Mesendoderm (in vitro differentiated cells): ENCODE measurements at regions not wholly inside any gene's neighbourhood (a gene's known extent, or its start where the extent isn't known, plus 50 kb on each side); places are given as distances from the start of the nearest gene placed in this dataset.

Experiments
- DNase-seq: peaks from one replicate; pipeline ENCODE4 v3.0.0; 2013
- H2AK5ac ChIP-seq: 2 replicates; pipeline ENCODE4 v1.6.1; 2013; ENCODE audit warnings: low read length, inconsistent platforms
- H2BK120ac ChIP-seq: 2 replicates; pipeline ENCODE4 v1.6.1; 2013; ENCODE audit warnings: low read depth, mild to moderate bottlenecking, low read length, moderate library complexity, mixed read lengths
- H2BK15ac ChIP-seq: replicated peaks from 2 replicates; pipeline ENCODE4 v1.6.1; 2013; ENCODE audit warnings: low read depth, mild to moderate bottlenecking, moderate library complexity
- H2BK5ac ChIP-seq: 2 replicates; pipeline ENCODE4 v1.6.1; 2013; ENCODE audit warnings: low read length, inconsistent platforms
- H3K18ac ChIP-seq: 2 replicates; pipeline ENCODE4 v1.6.1; 2013; ENCODE audit warnings: mild to moderate bottlenecking, low read length, mixed read lengths
- H3K23ac ChIP-seq: one replicate; pipeline ENCODE4 v1.6.1; 2013; ENCODE audit warnings: low read length
- H3K27ac ChIP-seq: 2 replicates; pipeline ENCODE4 v1.5.1; 2013; ENCODE audit warnings: low read depth, mild to moderate bottlenecking, inconsistent platforms, low read length, moderate library complexity
- H3K27me3 ChIP-seq: 2 replicates; pipeline ENCODE4 v1.6.1; 2013; ENCODE audit warnings: low read length, control low read depth, mild to moderate bottlenecking, inconsistent platforms; ENCODE audit not compliant: insufficient read depth, poor library complexity
- H3K36me3 ChIP-seq: 2 replicates; pipeline ENCODE4 v1.6.1; 2013; ENCODE audit warnings: low read length, inconsistent platforms; ENCODE audit not compliant: control insufficient read depth, insufficient read depth
- H3K4ac ChIP-seq: one replicate; pipeline ENCODE4 v1.6.1; 2013; ENCODE audit warnings: low read depth, mild to moderate bottlenecking, low read length, moderate library complexity
- H3K4me1 ChIP-seq: 2 replicates; pipeline ENCODE4 v1.6.1; 2013; ENCODE audit warnings: low read depth, low read length, inconsistent platforms; ENCODE audit not compliant: control insufficient read depth
- H3K4me2 ChIP-seq: 2 replicates; pipeline ENCODE4 v1.6.1; 2013; ENCODE audit warnings: low read length
- H3K4me3 ChIP-seq: 2 replicates; pipeline ENCODE4 v1.5.1; 2013; ENCODE audit warnings: mild to moderate bottlenecking, low read length
- H3K56ac ChIP-seq: one replicate; pipeline ENCODE4 v1.6.1; 2013; ENCODE audit warnings: low read length
- H3K79me1 ChIP-seq: 2 replicates; pipeline ENCODE4 v1.6.1; 2013; ENCODE audit warnings: low read length, inconsistent platforms
- H3K79me2 ChIP-seq: 2 replicates; pipeline ENCODE4 v1.6.1; 2013; ENCODE audit warnings: mild to moderate bottlenecking, low read length; ENCODE audit not compliant: control insufficient read depth, insufficient read depth
- H3K9ac ChIP-seq: 2 replicates; pipeline ENCODE4 v1.6.1; 2013; ENCODE audit warnings: low read length, inconsistent platforms
- H4K5ac ChIP-seq: one replicate; pipeline ENCODE4 v1.6.1; 2013; ENCODE audit warnings: low read length
- H4K8ac ChIP-seq: one replicate; pipeline ENCODE4 v1.6.1; 2013; ENCODE audit warnings: low read depth, mild to moderate bottlenecking, control low read depth, low read length, moderate library complexity
- WGBS: extraction: QIAGEN DNeasy Blood & Tissue Kit; methylation state at CpG from one replicate; pipeline ENCODE4 v1.1.7; 2013; ENCODE audit warnings: low lambda C conversion rate, missing lambda C conversion rate; ENCODE audit not compliant: insufficient coverage; ENCODE audit errors: extremely low coverage; 5-methylcytosine and 5-hydroxymethylcytosine counted together

GRCh38 chr17:79368521-79368920, 242.3 kb downstream of the RBFOX3 start:
- Histone ChIP-seq H3K79me2 (no peaks in the 10 kb centered on the region), H3K56ac (no peak overlapping the region), H3K27ac (no peak overlapping the region), H4K8ac (no peak overlapping the region), H2BK15ac (no peak overlapping the region), H2BK5ac (no peak overlapping the region), H3K4me3 (no peak overlapping the region), H2AK5ac (no peak overlapping the region), H3K36me3 (no peaks in the 10 kb centered on the region), H3K4me2 (no peak overlapping the region), H4K5ac (no peak overlapping the region), H2BK120ac (no peak overlapping the region), H3K79me1 (no peaks in the 10 kb centered on the region), H3K18ac (no peak overlapping the region), H3K9ac (no peak overlapping the region), H3K23ac (no peak overlapping the region), H3K27me3 (no peaks in the 10 kb centered on the region), H3K4ac (no peak overlapping the region), H3K4me1 (no peaks in the 10 kb centered on the region)
- WGBS = no CpG with 5 or more reads among the region's 9 CpGs
- DNase-seq = no peak

- no peak overlapping the region for H3K18ac ChIP-seq
- no peak overlapping the region for H4K8ac ChIP-seq
- no peak overlapping the region for H3K27ac ChIP-seq
- H3K79me2 ChIP-seq = no peaks in the 10 kb centered on the region
- no peak overlapping the region for H3K9ac ChIP-seq
- DNase-seq = no peak
- no peak overlapping the region for H3K56ac ChIP-seq
- no peak overlapping the region for H3K23ac ChIP-seq
- H3K27me3 ChIP-seq = no peaks in the 10 kb centered on the region
- no peak overlapping the region for H3K4me2 ChIP-seq
- H3K79me1 ChIP-seq = no peaks in the 10 kb centered on the region
- 0% methylated on average over 1 of the region's 12 CpGs for WGBS
- H3K4ac ChIP-seq = no peak overlapping the region
- no peak overlapping the region for H2BK15ac ChIP-seq
- no peak overlapping the region for H2AK5ac ChIP-seq
- no peaks in the 10 kb centered on the region for H3K4me1 ChIP-seq
- no peak overlapping the region for H2BK5ac ChIP-seq
- no peak overlapping the region for H4K5ac ChIP-seq
- H3K36me3 ChIP-seq = no peaks in the 10 kb centered on the region
- H2BK120ac ChIP-seq = no peak overlapping the region
- no peak overlapping the region for H3K4me3 ChIP-seq
Measured at GRCh38 chr17:79366988-79367571, 243.8 kb downstream of the RBFOX3 start.

DNA sequence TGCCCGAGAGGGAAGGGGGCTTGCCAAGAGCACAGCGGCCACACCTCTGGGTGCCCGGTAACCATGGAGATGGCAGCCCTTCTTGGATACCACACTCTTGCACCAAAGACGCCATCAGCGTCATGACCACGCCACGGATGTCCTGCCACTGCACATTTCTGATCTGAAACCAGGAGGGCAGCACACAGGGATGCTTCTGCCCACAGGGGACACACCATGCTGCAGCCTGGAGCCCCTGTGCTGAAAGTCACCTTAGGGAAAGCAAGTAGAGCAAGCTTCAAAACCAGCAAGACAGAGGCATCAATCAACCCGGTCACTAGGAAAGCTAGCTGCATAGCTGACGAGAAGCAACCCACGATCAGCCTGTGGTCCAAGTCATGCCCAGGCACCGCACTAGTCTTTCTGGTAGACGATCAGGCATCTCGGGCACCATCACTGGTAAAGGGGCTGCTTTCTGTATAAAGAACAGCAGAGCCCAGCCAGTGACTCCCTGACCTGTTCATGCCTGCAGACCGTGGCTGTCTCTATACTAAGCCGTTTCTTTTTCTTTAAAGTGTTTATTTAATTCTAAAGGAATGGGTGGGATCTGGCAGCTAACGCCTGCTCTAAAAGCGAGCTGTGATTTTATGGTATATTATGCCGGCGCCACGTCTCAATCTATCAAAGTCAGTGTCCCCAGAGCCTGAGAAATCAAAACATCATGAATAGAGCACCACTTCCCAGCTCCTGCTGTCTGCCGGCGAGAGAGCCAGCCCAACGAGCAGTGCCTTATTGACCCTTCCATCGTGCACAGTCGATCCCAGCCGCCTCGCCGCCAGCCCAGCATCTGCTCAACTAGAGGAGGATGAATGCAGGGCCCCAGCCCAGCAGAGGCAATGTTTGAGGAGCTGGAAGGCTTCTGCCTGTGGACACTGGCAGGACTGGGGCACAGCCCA, 244.7 kb downstream of the RBFOX3 start:
- no CpG with 5 or more reads among the region's 28 CpGs for WGBS
- no peak overlapping the region for H3K27ac ChIP-seq
- H2BK120ac ChIP-seq = no peak overlapping the region
- H3K27me3 ChIP-seq = no peaks in the 10 kb centered on the region
- H3K4me1 ChIP-seq = no peaks in the 10 kb centered on the region
- no peak overlapping the region for H2BK15ac ChIP-seq
- no peaks in the 10 kb centered on the region for H3K79me2 ChIP-seq
- H3K18ac ChIP-seq = no peak overlapping the region
- no peak overlapping the region for H2BK5ac ChIP-seq
- no peak overlapping the region for H4K8ac ChIP-seq
- H4K5ac ChIP-seq = no peak overlapping the region
- H3K4me3 ChIP-seq = no peak overlapping the region
- H2AK5ac ChIP-seq = no peak overlapping the region
- no peak overlapping the region for H3K9ac ChIP-seq
- no peaks in the 10 kb centered on the region for H3K36me3 ChIP-seq
- no peaks in the 10 kb centered on the region for H3K79me1 ChIP-seq
- no peak for DNase-seq
- no peak overlapping the region for H3K4me2 ChIP-seq
- no peak overlapping the region for H3K56ac ChIP-seq
- H3K23ac ChIP-seq = no peak overlapping the region
- H3K4ac ChIP-seq = no peak overlapping the region

- WGBS = no CpG with 5 or more reads among the region's 12 CpGs
- no peaks in the 10 kb centered on the region for H3K4me1 ChIP-seq
- no peak overlapping the region for H3K18ac ChIP-seq
- no peak overlapping the region for H4K5ac ChIP-seq
- H3K27ac ChIP-seq = no peak overlapping the region
- H3K36me3 ChIP-seq = no peaks in the 10 kb centered on the region
- H2BK5ac ChIP-seq = no peak overlapping the region
- H3K79me2 ChIP-seq = no peaks in the 10 kb centered on the region
- no peak overlapping the region for H2AK5ac ChIP-seq
- no peak overlapping the region for H4K8ac ChIP-seq
- no peaks in the 10 kb centered on the region for H3K27me3 ChIP-seq
- no peak overlapping the region for H2BK120ac ChIP-seq
- no peak overlapping the region for H3K23ac ChIP-seq
- H3K4ac ChIP-seq = no peak overlapping the region
- no peak overlapping the region for H3K9ac ChIP-seq
- no peak overlapping the region for H3K4me2 ChIP-seq
- H3K56ac ChIP-seq = no peak overlapping the region
- H3K4me3 ChIP-seq = no peak overlapping the region
- no peak for DNase-seq
- no peak overlapping the region for H2BK15ac ChIP-seq
- no peaks in the 10 kb centered on the region for H3K79me1 ChIP-seq
Measured at GRCh38 chr17:79365351-79365750, 245.5 kb downstream of the RBFOX3 start.

DNA sequence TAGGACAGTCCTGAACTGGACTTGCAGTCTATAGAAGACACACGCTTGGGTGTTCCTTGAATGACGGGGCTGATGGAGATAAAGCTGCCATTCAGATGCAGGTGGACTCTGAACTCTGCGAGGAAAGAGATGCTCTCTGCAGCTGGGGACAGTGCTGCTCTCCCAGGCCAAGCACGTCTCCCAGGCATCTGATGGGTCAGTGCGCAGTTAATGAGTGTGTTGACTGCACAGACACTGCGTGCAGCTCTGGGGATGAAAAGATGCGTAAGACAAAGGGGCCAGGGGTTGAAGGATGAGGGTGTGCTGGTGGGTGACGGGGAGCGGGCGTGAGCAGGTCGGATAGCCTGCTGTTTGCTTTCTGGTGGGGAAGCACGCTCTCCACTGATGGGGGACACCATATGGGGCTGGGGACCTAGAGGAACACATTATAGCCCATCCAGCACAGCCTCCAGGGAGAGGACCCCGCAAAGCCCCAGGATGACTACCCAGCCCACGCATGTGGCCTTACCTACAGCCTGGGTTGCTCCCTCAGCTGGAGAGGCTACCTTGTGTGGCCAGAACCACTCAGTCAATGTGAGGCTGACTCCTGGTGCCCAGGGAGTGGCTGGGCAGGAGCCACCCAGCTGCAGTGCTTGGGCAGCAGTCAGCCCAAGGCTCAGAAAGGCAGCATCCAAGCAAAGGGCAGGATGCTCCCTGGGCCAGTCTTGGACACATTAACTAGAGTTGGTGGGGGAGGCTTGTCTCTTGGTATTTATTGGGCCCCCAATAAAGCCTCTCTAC, 246.3 kb downstream of the RBFOX3 start:
- Histone ChIP-seq H3K27me3 (no peaks in the 10 kb centered on the region), H3K79me1 (no peaks in the 10 kb centered on the region), H2BK120ac (no peak overlapping the region), H3K27ac (no peak overlapping the region), H3K56ac (no peak overlapping the region), H3K23ac (no peak overlapping the region), H2AK5ac (no peak overlapping the region), H2BK5ac (no peak overlapping the region), H4K8ac (no peak overlapping the region), H4K5ac (no peak overlapping the region), H3K79me2 (no peaks in the 10 kb centered on the region), H3K4me3 (no peak overlapping the region), H3K4ac (no peak overlapping the region), H3K36me3 (no peaks in the 10 kb centered on the region), H3K9ac (no peak overlapping the region), H3K18ac (no peak overlapping the region), H3K4me2 (no peak overlapping the region), H2BK15ac (no peak overlapping the region), H3K4me1 (no peaks in the 10 kb centered on the region)
- WGBS = no CpG with 5 or more reads among the region's 14 CpGs
- no peak for DNase-seq
